Hepatocyte (in vitro differentiated cells): ENCODE measurements at regions not wholly inside any gene's neighbourhood (a gene's known extent, or its start where the extent isn't known, plus 50 kb on each side); places are given as distances from the start of the nearest gene placed in this dataset.

Experiments used
- DNase-seq: peaks from one replicate; pipeline ENCODE4 v3.0.0-alpha.2; 2016; ENCODE audit warnings: low spot score
- H2AFZ ChIP-seq: fragments of 200-600 bp; sonication (generic); 2 replicates; pipeline ENCODE4 v1.6.0; 2016; ENCODE audit warnings: antibody characterized with exemption, mild to moderate bottlenecking
- H3K27ac ChIP-seq: fragments of 200-600 bp; sonication (generic); 2 replicates; pipeline ENCODE4 v1.5.1; 2016; ENCODE audit warnings: mild to moderate bottlenecking
- H3K27me3 ChIP-seq: fragments of 200-600 bp; sonication (generic); 2 replicates; pipeline ENCODE4 v1.6.1; 2016
- H3K36me3 ChIP-seq: fragments of 200-600 bp; sonication (generic); replicated peaks from 2 replicates; pipeline ENCODE4 v1.5.1; 2016; ENCODE audit warnings: low read depth; ENCODE audit not compliant: insufficient read depth
- H3K4me1 ChIP-seq: fragments of 200-600 bp; sonication (generic); 2 replicates; pipeline ENCODE4 v1.5.1; 2016; ENCODE audit warnings: mild to moderate bottlenecking, moderate library complexity; ENCODE audit not compliant: insufficient read depth
- H3K4me2 ChIP-seq: fragments of 200-600 bp; sonication (generic); 2 replicates; pipeline ENCODE4 v1.6.0; 2016
- H3K4me3 ChIP-seq: fragments of 200-600 bp; sonication (generic); 2 replicates; pipeline ENCODE4 v1.5.1; 2016; ENCODE audit warnings: mild to moderate bottlenecking
- H3K79me2 ChIP-seq: fragments of 200-600 bp; sonication (generic); 2 replicates; pipeline ENCODE4 v1.6.0; 2017; ENCODE audit warnings: mild to moderate bottlenecking
- H3K9me2 ChIP-seq: fragments of 200-600 bp; sonication (generic); replicated peaks from 2 replicates; pipeline ENCODE4 v1.6.0; 2017; ENCODE audit warnings: mild to moderate bottlenecking; ENCODE audit not compliant: insufficient read depth
- H3K9me3 ChIP-seq: fragments of 200-600 bp; sonication (generic); 2 replicates; pipeline ENCODE4 v1.5.1; 2016; ENCODE audit warnings: low read depth, mild to moderate bottlenecking
- H4K20me1 ChIP-seq: fragments of 200-600 bp; sonication (generic); 2 replicates; pipeline ENCODE4 v1.6.0; 2016; ENCODE audit warnings: mild to moderate bottlenecking; ENCODE audit not compliant: insufficient read depth, poor library complexity, severe bottlenecking
- EZH2 ChIP-seq: fragments of 200-600 bp; sonication (generic); IDR thresholded peaks from 2 replicates; pipeline ENCODE4 v1.6.1; 2016; ENCODE audit warnings: antibody characterized with exemption, mild to moderate bottlenecking, borderline replicate concordance
- EZH2phosphoT487 ChIP-seq: fragments of 200-600 bp; sonication (generic); IDR thresholded peaks from one replicate; pipeline ENCODE4 v1.6.1; 2018; ENCODE audit warnings: antibody characterized with exemption, mild to moderate bottlenecking, low read depth, moderate library complexity; ENCODE audit not compliant: unreplicated experiment, severe bottlenecking
- WGBS: methylation state at CpG from one replicate; pipeline ENCODE4 v1.1.6; 2016; ENCODE audit warnings: low lambda C conversion rate; ENCODE audit errors: missing lambda C conversion rate; 5-methylcytosine and 5-hydroxymethylcytosine counted together
- TF ChIP-seq, protein P1 (sequence below): fragments of 200-600 bp; sonication (generic); IDR thresholded peaks from 2 replicates; pipeline ENCODE4 v1.5.1; 2016; ENCODE audit warnings: antibody characterized with exemption, mild to moderate bottlenecking; ENCODE audit not compliant: poor library complexity

DNA sequence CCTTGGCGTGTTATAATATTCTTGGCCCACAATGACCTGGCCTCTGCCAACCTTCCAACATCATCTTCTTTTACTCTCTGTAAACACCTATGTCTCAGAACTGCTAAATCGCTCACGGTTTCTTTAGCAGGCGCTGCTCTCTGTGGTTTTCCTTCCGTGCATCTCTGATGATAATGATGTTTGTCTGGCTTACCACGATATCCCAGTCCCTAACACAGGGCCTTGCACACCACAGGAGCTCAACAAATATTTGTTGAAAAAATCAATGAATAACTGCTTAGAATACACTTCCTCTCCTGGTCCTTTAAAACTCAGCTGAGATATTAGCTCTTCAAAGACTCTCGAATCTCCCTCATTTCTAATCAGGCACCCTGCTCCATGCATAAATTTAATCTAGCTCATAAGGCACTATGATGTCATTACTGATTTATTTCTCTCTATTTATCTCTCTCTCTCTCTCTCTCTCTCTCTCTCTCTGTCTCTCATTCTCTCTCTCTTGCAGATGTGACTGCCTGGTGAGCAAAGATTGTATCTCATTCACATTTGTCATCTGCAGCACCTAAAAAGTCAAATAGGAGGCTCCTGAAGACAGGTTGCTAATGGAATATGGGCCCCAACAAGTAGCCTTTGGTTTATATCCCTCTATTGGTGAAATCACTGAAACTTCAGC, 206.4 kb downstream of the NHLRC3 start:
- H3K36me3 ChIP-seq = no peaks in the 10 kb centered on the region
- no peak overlapping the region for H2AFZ ChIP-seq
- no peaks in the 10 kb centered on the region for H4K20me1 ChIP-seq
- no peaks in the 10 kb centered on the region for H3K9me2 ChIP-seq
- no peak overlapping the region for H3K4me3 ChIP-seq
- no peak overlapping the region for H3K27ac ChIP-seq
- WGBS = 72% methylated on average over 7 of the region's 7 CpGs
- no peaks in the 10 kb centered on the region for H3K4me1 ChIP-seq
- peaks cover 6% of the 10 kb centered on the region for H3K27me3 ChIP-seq
- H3K4me2 ChIP-seq = no peak overlapping the region
- H3K9me3 ChIP-seq = no peaks in the 10 kb centered on the region
- H3K79me2 ChIP-seq = no peaks in the 10 kb centered on the region
- DNase-seq = no peak
- TF ChIP-seq EZH2phosphoT487 (no peak), EZH2 (no peak)
- TF ChIP-seq, protein P1, sequence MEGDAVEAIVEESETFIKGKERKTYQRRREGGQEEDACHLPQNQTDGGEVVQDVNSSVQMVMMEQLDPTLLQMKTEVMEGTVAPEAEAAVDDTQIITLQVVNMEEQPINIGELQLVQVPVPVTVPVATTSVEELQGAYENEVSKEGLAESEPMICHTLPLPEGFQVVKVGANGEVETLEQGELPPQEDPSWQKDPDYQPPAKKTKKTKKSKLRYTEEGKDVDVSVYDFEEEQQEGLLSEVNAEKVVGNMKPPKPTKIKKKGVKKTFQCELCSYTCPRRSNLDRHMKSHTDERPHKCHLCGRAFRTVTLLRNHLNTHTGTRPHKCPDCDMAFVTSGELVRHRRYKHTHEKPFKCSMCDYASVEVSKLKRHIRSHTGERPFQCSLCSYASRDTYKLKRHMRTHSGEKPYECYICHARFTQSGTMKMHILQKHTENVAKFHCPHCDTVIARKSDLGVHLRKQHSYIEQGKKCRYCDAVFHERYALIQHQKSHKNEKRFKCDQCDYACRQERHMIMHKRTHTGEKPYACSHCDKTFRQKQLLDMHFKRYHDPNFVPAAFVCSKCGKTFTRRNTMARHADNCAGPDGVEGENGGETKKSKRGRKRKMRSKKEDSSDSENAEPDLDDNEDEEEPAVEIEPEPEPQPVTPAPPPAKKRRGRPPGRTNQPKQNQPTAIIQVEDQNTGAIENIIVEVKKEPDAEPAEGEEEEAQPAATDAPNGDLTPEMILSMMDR = no peak

- H3K27me3 ChIP-seq = peaks cover 6% of the 10 kb centered on the region
- H4K20me1 ChIP-seq = no peaks in the 10 kb centered on the region
- 77% methylated on average over 4 of the region's 4 CpGs for WGBS
- TF ChIP-seq EZH2phosphoT487 (no peak), EZH2 (no peak)
- TF ChIP-seq, protein P1 = no peak
- no peaks in the 10 kb centered on the region for H3K79me2 ChIP-seq
- H3K9me2 ChIP-seq = no peaks in the 10 kb centered on the region
- no peak overlapping the region for H3K4me2 ChIP-seq
- H3K4me3 ChIP-seq = no peak overlapping the region
- no peaks in the 10 kb centered on the region for H3K36me3 ChIP-seq
- no peaks in the 10 kb centered on the region for H3K9me3 ChIP-seq
- DNase-seq = no peak
- H3K4me1 ChIP-seq = no peaks in the 10 kb centered on the region
- H2AFZ ChIP-seq = no peak overlapping the region
- no peak overlapping the region for H3K27ac ChIP-seq
Observed at GRCh38 chr13:39245688-39246087, 207.4 kb downstream of the NHLRC3 start.

DNA sequence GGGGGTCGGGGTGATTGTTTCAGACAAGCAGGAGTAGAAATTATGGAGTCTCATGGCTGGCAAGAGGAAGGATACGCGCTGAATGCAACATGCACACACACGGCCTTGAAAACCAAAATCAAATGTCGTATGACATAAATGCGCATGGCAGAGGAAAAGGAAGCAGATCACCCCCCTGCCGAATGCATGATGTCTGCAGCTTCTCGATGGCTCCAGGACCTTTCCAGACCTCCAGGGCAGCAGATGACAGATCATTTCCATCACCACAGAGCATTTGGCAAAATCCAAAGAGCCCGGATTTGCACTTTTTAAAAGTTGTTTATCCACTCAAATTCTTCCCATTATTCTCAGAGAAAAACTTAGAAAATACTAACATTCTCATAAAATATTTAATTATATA, 211.7 kb downstream of the NHLRC3 start:
- Histone ChIP-seq H4K20me1 (no peaks in the 10 kb centered on the region), H3K9me2 (no peaks in the 10 kb centered on the region), H2AFZ (no peak overlapping the region), H3K4me3 (no peak overlapping the region), H3K9me3 (no peaks in the 10 kb centered on the region), H3K79me2 (no peaks in the 10 kb centered on the region), H3K27me3 (no peaks in the 10 kb centered on the region), H3K36me3 (no peaks in the 10 kb centered on the region), H3K27ac (no peak overlapping the region), H3K4me2 (no peak overlapping the region), H3K4me1 (no peaks in the 10 kb centered on the region)
- TF ChIP-seq EZH2 = no peak
- TF ChIP-seq, protein P1 = no peak
- no peak for TF ChIP-seq EZH2phosphoT487
- no peak for DNase-seq
- 83% methylated on average over 9 of the region's 9 CpGs for WGBS
